ENCODE measurements at regions not wholly inside any gene's neighbourhood (a gene's known extent, or its start where the extent isn't known, plus 50 kb on each side); places are given as distances from the start of the nearest gene placed in this dataset.
"Not testable (repeated sequence)": the region's sequence is repeated elsewhere in the genome, so short reads cannot be mapped to it uniquely, and the experiment has no call there.

GRCh38 chr1:234795711-234796437 is 185.9 kb upstream of the IRF2BP2 start:
- not testable (repeated sequence) for DNase-seq (ENCODE audit: low spot score)

- DNase-seq (ENCODE audit: low spot score), result not testable (repeated sequence)
Measured at GRCh38 chr1:234795007-234795406, 185.0 kb upstream of the IRF2BP2 start.

- not testable (repeated sequence) for DNase-seq (ENCODE audit: low spot score)
Measured at GRCh38 chr1:234794452-234794851, 184.5 kb upstream of the IRF2BP2 start.

GRCh38 chr1:234793924-234794323 is 183.9 kb upstream of the IRF2BP2 start:
- DNase-seq (ENCODE audit: low spot score), result not testable (repeated sequence)

- DNase-seq (ENCODE audit: low spot score), result not testable (repeated sequence)
Measured at GRCh38 chr1:234792221-234792864, 182.4 kb upstream of the IRF2BP2 start.

- DNase-seq (ENCODE audit: low spot score), result not testable (repeated sequence)
Measured at GRCh38 chr1:234791615-234792014, 181.6 kb upstream of the IRF2BP2 start.

- not testable (repeated sequence) for DNase-seq (ENCODE audit: low spot score)
Measured at GRCh38 chr1:234790333-234790732, 180.4 kb upstream of the IRF2BP2 start.

- not testable (repeated sequence) for DNase-seq (ENCODE audit: low spot score)
Measured at GRCh38 chr1:234787011-234787584, 177.1 kb upstream of the IRF2BP2 start.

- not testable (repeated sequence) for DNase-seq (ENCODE audit: low spot score)
Measured at GRCh38 chr1:234785922-234786321, 175.9 kb upstream of the IRF2BP2 start.

GRCh38 chr1:234785471-234785919 is 175.5 kb upstream of the IRF2BP2 start:
- DNase-seq (ENCODE audit: low spot score), result not testable (repeated sequence)

- DNase-seq (ENCODE audit: low spot score), result not testable (repeated sequence)
Measured at GRCh38 chr1:234784108-234784507, 174.1 kb upstream of the IRF2BP2 start.

GRCh38 chr1:234782791-234783190 is 172.8 kb upstream of the IRF2BP2 start:
- DNase-seq (ENCODE audit: low spot score), result no peak

GRCh38 chr1:234782105-234782751 is 172.2 kb upstream of the IRF2BP2 start:
- no peak for DNase-seq (ENCODE audit: low spot score)

- DNase-seq (ENCODE audit: low spot score), result no peak
Measured at GRCh38 chr1:234781241-234782065, 171.5 kb upstream of the IRF2BP2 start.

GRCh38 chr1:234780531-234781162 is 170.7 kb upstream of the IRF2BP2 start:
- DNase-seq (ENCODE audit: low spot score), result no peak

- no peak for DNase-seq (ENCODE audit: low spot score)
Measured at GRCh38 chr1:234780112-234780511, 170.1 kb upstream of the IRF2BP2 start.

GRCh38 chr1:234779600-234779999 is 169.6 kb upstream of the IRF2BP2 start:
- not testable (repeated sequence) for DNase-seq (ENCODE audit: low spot score)

- DNase-seq (ENCODE audit: low spot score), result peak; percentile 48
Measured at GRCh38 chr1:234779160-234779538, 169.2 kb upstream of the IRF2BP2 start.

- no peak for DNase-seq (ENCODE audit: low spot score)
Measured at GRCh38 chr1:234778221-234779159, 168.5 kb upstream of the IRF2BP2 start.

- DNase-seq (ENCODE audit: low spot score), result no peak
Measured at GRCh38 chr1:234777856-234778220, 167.9 kb upstream of the IRF2BP2 start.
